ENCODE measurements at regions not wholly inside any gene's neighbourhood (a gene's known extent, or its start where the extent isn't known, plus 50 kb on each side); places are given as distances from the start of the nearest gene placed in this dataset.

DNA sequence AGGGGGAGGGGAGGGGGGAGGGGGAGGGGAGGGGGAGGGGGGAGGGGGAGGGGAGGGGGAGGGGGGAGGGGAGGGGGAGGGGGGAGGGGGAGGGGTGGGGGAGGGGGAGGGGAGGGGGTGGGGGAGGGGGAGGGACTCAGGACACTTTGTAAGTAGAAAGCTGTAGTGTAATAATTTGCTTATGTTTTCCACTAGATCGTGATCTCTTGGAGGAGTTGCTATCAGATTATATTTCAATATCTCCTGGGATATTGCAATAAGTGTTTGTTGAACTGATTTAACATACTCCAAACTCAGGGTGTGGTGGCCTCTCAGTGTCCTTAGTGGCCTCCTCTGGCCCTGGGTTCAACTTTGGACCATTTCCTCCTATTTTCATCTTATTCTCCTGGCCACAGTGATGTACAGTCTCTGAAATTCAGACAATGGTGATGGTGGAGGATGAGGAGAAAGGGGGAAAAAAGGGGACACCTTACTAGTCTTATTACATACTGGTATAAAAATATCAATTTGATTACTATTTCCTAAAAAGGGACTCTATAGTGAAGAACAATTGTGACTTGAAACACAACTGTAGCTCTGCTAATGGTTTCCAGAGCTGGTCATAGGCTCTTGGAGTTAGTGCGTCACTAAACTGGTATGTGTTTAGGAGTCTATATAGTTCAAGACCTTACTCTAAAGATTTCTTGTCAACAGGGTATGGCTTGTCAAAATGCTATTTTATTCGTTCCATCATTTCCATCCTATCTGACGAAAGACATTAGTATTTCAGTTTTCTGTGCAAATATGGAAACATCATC, 89.6 kb downstream of the DDX1 start:
- Histone ChIP-seq H3K9me3 (replicated peaks; ENCODE audit: insufficient read depth, low read length) (no peaks in the 10 kb centered on the region), H3K27me3 (replicated peaks; ENCODE audit: insufficient read depth, low read length) (no peaks in the 10 kb centered on the region), H3K79me2 (ENCODE audit: low read length) (no peaks in the 10 kb centered on the region), H4K20me1 (ENCODE audit: insufficient read depth, low read length) (no peaks in the 10 kb centered on the region), H3K36me3 (replicated peaks; ENCODE audit: insufficient read depth, low read length) (no peaks in the 10 kb centered on the region), H3K4me2 (ENCODE audit: low read depth, low read length) (no peak overlapping the region), H3F3A (ENCODE audit: insufficient read depth, low read length) (no peaks in the 10 kb centered on the region), H3K4me3 (ENCODE audit: low read length) (no peak overlapping the region), H2AFZ (ENCODE audit: low read length) (no peak overlapping the region), H3K4me1 (ENCODE audit: low read length) (no peaks in the 10 kb centered on the region), H3K27ac (ENCODE audit: low read length) (no peak overlapping the region), H3K9me2 (replicated peaks; ENCODE audit: insufficient read depth, low read length) (no peaks in the 10 kb centered on the region), H3K9ac (ENCODE audit: low read length) (no peak overlapping the region)
- no peak for DNase-seq
- TF ChIP-seq, protein P1, sequence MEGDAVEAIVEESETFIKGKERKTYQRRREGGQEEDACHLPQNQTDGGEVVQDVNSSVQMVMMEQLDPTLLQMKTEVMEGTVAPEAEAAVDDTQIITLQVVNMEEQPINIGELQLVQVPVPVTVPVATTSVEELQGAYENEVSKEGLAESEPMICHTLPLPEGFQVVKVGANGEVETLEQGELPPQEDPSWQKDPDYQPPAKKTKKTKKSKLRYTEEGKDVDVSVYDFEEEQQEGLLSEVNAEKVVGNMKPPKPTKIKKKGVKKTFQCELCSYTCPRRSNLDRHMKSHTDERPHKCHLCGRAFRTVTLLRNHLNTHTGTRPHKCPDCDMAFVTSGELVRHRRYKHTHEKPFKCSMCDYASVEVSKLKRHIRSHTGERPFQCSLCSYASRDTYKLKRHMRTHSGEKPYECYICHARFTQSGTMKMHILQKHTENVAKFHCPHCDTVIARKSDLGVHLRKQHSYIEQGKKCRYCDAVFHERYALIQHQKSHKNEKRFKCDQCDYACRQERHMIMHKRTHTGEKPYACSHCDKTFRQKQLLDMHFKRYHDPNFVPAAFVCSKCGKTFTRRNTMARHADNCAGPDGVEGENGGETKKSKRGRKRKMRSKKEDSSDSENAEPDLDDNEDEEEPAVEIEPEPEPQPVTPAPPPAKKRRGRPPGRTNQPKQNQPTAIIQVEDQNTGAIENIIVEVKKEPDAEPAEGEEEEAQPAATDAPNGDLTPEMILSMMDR (IDR thresholded peaks at IDR 0.05; ENCODE audit: low read length), result no peak
- TF ChIP-seq EZH2 (optimal IDR thresholded peaks at IDR 0.05; ENCODE audit: low read depth, low read length), result no peak
- TF ChIP-seq EZH2phosphoT487 (IDR thresholded peaks at IDR 0.05; ENCODE audit: low read length), result no peak

DNA sequence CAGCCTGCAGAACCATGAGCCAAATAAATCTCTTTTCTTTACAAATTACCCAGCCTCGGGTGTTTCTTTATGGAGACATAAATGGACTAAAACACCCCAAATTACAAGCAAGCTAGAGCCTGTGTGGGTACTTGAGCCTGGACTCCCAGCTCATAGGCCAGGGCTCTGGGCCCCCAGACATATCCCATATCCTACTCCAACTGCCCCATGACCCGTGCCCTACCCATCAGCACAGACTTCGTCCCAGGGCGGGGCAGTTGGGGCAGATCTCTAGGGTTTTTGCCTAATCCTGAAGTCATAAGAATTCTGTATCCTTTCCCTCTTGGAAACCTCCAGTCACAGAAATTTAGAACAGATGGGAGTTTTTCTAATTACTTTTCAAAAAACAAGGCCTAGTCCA, 90.7 kb downstream of the DDX1 start:
- no peaks in the 10 kb centered on the region for H3K27me3 ChIP-seq (replicated peaks; ENCODE audit: insufficient read depth, low read length)
- H4K20me1 ChIP-seq (ENCODE audit: insufficient read depth, low read length), result no peaks in the 10 kb centered on the region
- H3K4me3 ChIP-seq (ENCODE audit: low read length), result no peak overlapping the region
- H3K4me1 ChIP-seq (ENCODE audit: low read length), result no peaks in the 10 kb centered on the region
- H3K79me2 ChIP-seq (ENCODE audit: low read length), result no peaks in the 10 kb centered on the region
- H3K4me2 ChIP-seq (ENCODE audit: low read depth, low read length), result no peak overlapping the region
- TF ChIP-seq, protein P1 (IDR thresholded peaks at IDR 0.05; ENCODE audit: low read length), result no peak
- no peak overlapping the region for H3K27ac ChIP-seq (ENCODE audit: low read length)
- H3K36me3 ChIP-seq (replicated peaks; ENCODE audit: insufficient read depth, low read length), result no peaks in the 10 kb centered on the region
- DNase-seq, result no peak
- no peak overlapping the region for H2AFZ ChIP-seq (ENCODE audit: low read length)
- no peak overlapping the region for H3K9ac ChIP-seq (ENCODE audit: low read length)
- H3F3A ChIP-seq (ENCODE audit: insufficient read depth, low read length), result no peaks in the 10 kb centered on the region
- H3K9me2 ChIP-seq (replicated peaks; ENCODE audit: insufficient read depth, low read length), result no peaks in the 10 kb centered on the region
- no peaks in the 10 kb centered on the region for H3K9me3 ChIP-seq (replicated peaks; ENCODE audit: insufficient read depth, low read length)

DNA sequence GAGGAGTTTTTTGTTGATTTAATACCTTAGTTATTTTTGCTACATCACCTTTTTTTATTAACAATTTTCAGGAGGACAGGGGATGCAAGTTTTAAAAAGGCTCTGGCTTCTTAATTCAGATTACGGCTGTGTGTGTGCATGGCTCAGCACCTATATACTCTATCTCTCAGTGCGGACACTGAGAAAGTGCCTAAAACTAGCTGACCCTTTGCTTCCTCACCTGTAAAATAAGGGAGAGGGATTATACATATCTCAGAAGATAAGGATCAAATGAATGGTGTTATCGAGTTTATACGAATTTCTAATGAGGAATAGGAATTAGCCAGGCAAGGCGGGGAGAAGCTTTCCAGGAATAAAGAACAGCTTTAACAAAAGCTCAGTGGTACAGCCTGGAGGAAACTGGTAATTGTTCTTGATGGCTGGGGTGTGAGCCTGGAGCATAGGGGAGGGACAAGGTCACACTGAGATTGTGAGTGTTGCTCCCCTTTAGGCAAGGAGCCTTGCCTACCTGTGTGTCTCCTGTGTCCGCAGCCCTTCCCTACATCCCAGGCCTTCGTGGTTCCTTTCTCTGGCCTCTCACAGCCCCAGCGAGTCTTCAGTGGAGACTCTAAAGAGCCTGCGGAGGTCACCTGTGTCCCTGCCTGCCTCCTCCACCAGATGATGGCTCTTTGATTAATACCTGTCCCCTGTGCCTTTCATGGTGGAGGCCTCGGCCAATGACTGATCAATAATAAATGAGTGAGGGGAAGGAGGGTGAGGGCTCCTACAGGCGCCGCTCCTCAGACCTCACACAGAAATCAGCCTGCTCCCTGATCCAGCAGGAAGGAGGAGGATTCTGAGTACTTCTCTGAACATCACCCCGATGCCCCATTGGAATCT, 92.7 kb downstream of the DDX1 start:
- Histone ChIP-seq H3K27ac (ENCODE audit: low read length) (no peak overlapping the region), H3K4me1 (ENCODE audit: low read length) (no peaks in the 10 kb centered on the region)

More for the DNA sequence above, 92.7 kb downstream of the DDX1 start:
- Histone ChIP-seq H3K4me2 (ENCODE audit: low read depth, low read length) (no peak overlapping the region), H4K20me1 (ENCODE audit: insufficient read depth, low read length) (no peaks in the 10 kb centered on the region), H3F3A (ENCODE audit: insufficient read depth, low read length) (no peaks in the 10 kb centered on the region), H3K27me3 (replicated peaks; ENCODE audit: insufficient read depth, low read length) (no peaks in the 10 kb centered on the region), H3K9me3 (replicated peaks; ENCODE audit: insufficient read depth, low read length) (no peaks in the 10 kb centered on the region), H3K4me3 (ENCODE audit: low read length) (no peak overlapping the region), H3K79me2 (ENCODE audit: low read length) (no peaks in the 10 kb centered on the region), H3K9ac (ENCODE audit: low read length) (no peak overlapping the region), H3K9me2 (replicated peaks; ENCODE audit: insufficient read depth, low read length) (no peaks in the 10 kb centered on the region), H2AFZ (ENCODE audit: low read length) (no peak overlapping the region), H3K36me3 (replicated peaks; ENCODE audit: insufficient read depth, low read length) (no peaks in the 10 kb centered on the region)
- DNase-seq, result no peak
- TF ChIP-seq, protein P1 (IDR thresholded peaks at IDR 0.05; ENCODE audit: low read length), result no peak
- TF ChIP-seq EZH2 (optimal IDR thresholded peaks at IDR 0.05; ENCODE audit: low read depth, low read length), result no peak
- no peak for TF ChIP-seq EZH2phosphoT487 (IDR thresholded peaks at IDR 0.05; ENCODE audit: low read length)
